H1 (cell line): ENCODE measurements at regions not wholly inside any gene's neighbourhood (a gene's known extent, or its start where the extent isn't known, plus 50 kb on each side); places are given as distances from the start of the nearest gene placed in this dataset.

Experiments used
- BACH1 ChIP-seq: IDR thresholded peaks from 2 replicates; pipeline ENCODE4 v1.6.1; 2012; ENCODE audit warnings: low read length, improper control_type of control experiment
- JUN ChIP-seq: IDR thresholded peaks from 2 replicates; pipeline ENCODE4 v1.6.1; 2011; ENCODE audit warnings: low read depth, mild to moderate bottlenecking, improper control_type of control experiment, low read length
- POU5F1 ChIP-seq: IDR thresholded peaks from 2 replicates; pipeline ENCODE4 v1.6.1; 2011; ENCODE audit warnings: low read depth, mild to moderate bottlenecking, low read length, moderate library complexity
- RXRA ChIP-seq: IDR thresholded peaks from 2 replicates; pipeline ENCODE4 v1.6.1; 2011; ENCODE audit warnings: low read depth, mild to moderate bottlenecking, low read length, moderate library complexity; ENCODE audit not compliant: insufficient read depth
- TF ChIP-seq, protein P1 (sequence below), 3 experiments: IDR thresholded peaks; 1 replicate in 2 of 3; 2 replicates in 1 of 3; pipeline versions ENCODE4 v1.5.1 to v1.6.1; 2011; ENCODE audit warnings: low read length in 3 of 3, mild to moderate bottlenecking in 3 of 3, inconsistent platforms in 2 of 3, low read depth in 1 of 3, moderate library complexity in 1 of 3; ENCODE audit not compliant: insufficient read depth in 1 of 3; ENCODE audit errors: control extremely low read depth in 1 of 3
- TF ChIP-seq, protein P2 (sequence below): fragments of 300-600 bp; sonication (generic); IDR thresholded peaks from 2 replicates; pipeline ENCODE4 v1.7.1; 2012; ENCODE audit warnings: low read length, moderate library complexity, mild to moderate bottlenecking, inconsistent platforms; ENCODE audit not compliant: insufficient replicate concordance
- TF ChIP-seq, protein P3 (sequence below): IDR thresholded peaks from 2 replicates; pipeline ENCODE4 v1.6.1; 2011; ENCODE audit warnings: low read length, improper control_type of control experiment

- TF ChIP-seq, protein P1, sequence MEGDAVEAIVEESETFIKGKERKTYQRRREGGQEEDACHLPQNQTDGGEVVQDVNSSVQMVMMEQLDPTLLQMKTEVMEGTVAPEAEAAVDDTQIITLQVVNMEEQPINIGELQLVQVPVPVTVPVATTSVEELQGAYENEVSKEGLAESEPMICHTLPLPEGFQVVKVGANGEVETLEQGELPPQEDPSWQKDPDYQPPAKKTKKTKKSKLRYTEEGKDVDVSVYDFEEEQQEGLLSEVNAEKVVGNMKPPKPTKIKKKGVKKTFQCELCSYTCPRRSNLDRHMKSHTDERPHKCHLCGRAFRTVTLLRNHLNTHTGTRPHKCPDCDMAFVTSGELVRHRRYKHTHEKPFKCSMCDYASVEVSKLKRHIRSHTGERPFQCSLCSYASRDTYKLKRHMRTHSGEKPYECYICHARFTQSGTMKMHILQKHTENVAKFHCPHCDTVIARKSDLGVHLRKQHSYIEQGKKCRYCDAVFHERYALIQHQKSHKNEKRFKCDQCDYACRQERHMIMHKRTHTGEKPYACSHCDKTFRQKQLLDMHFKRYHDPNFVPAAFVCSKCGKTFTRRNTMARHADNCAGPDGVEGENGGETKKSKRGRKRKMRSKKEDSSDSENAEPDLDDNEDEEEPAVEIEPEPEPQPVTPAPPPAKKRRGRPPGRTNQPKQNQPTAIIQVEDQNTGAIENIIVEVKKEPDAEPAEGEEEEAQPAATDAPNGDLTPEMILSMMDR (IDR thresholded peaks at IDR 0.05; ENCODE audit: control extremely low read depth in 1 of 3, insufficient read depth in 1 of 3, low read depth in 1 of 3, low read length in 3 of 3) = no peak
- TF ChIP-seq RXRA (no peak), BACH1 (no peak), JUN (no peak), POU5F1 (no peak)
- TF ChIP-seq, protein P2, sequence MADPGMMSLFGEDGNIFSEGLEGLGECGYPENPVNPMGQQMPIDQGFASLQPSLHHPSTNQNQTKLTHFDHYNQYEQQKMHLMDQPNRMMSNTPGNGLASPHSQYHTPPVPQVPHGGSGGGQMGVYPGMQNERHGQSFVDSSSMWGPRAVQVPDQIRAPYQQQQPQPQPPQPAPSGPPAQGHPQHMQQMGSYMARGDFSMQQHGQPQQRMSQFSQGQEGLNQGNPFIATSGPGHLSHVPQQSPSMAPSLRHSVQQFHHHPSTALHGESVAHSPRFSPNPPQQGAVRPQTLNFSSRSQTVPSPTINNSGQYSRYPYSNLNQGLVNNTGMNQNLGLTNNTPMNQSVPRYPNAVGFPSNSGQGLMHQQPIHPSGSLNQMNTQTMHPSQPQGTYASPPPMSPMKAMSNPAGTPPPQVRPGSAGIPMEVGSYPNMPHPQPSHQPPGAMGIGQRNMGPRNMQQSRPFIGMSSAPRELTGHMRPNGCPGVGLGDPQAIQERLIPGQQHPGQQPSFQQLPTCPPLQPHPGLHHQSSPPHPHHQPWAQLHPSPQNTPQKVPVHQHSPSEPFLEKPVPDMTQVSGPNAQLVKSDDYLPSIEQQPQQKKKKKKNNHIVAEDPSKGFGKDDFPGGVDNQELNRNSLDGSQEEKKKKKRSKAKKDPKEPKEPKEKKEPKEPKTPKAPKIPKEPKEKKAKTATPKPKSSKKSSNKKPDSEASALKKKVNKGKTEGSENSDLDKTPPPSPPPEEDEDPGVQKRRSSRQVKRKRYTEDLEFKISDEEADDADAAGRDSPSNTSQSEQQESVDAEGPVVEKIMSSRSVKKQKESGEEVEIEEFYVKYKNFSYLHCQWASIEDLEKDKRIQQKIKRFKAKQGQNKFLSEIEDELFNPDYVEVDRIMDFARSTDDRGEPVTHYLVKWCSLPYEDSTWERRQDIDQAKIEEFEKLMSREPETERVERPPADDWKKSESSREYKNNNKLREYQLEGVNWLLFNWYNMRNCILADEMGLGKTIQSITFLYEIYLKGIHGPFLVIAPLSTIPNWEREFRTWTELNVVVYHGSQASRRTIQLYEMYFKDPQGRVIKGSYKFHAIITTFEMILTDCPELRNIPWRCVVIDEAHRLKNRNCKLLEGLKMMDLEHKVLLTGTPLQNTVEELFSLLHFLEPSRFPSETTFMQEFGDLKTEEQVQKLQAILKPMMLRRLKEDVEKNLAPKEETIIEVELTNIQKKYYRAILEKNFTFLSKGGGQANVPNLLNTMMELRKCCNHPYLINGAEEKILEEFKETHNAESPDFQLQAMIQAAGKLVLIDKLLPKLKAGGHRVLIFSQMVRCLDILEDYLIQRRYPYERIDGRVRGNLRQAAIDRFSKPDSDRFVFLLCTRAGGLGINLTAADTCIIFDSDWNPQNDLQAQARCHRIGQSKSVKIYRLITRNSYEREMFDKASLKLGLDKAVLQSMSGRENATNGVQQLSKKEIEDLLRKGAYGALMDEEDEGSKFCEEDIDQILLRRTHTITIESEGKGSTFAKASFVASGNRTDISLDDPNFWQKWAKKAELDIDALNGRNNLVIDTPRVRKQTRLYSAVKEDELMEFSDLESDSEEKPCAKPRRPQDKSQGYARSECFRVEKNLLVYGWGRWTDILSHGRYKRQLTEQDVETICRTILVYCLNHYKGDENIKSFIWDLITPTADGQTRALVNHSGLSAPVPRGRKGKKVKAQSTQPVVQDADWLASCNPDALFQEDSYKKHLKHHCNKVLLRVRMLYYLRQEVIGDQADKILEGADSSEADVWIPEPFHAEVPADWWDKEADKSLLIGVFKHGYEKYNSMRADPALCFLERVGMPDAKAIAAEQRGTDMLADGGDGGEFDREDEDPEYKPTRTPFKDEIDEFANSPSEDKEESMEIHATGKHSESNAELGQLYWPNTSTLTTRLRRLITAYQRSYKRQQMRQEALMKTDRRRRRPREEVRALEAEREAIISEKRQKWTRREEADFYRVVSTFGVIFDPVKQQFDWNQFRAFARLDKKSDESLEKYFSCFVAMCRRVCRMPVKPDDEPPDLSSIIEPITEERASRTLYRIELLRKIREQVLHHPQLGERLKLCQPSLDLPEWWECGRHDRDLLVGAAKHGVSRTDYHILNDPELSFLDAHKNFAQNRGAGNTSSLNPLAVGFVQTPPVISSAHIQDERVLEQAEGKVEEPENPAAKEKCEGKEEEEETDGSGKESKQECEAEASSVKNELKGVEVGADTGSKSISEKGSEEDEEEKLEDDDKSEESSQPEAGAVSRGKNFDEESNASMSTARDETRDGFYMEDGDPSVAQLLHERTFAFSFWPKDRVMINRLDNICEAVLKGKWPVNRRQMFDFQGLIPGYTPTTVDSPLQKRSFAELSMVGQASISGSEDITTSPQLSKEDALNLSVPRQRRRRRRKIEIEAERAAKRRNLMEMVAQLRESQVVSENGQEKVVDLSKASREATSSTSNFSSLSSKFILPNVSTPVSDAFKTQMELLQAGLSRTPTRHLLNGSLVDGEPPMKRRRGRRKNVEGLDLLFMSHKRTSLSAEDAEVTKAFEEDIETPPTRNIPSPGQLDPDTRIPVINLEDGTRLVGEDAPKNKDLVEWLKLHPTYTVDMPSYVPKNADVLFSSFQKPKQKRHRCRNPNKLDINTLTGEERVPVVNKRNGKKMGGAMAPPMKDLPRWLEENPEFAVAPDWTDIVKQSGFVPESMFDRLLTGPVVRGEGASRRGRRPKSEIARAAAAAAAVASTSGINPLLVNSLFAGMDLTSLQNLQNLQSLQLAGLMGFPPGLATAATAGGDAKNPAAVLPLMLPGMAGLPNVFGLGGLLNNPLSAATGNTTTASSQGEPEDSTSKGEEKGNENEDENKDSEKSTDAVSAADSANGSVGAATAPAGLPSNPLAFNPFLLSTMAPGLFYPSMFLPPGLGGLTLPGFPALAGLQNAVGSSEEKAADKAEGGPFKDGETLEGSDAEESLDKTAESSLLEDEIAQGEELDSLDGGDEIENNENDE = no peak
- TF ChIP-seq, protein P3, sequence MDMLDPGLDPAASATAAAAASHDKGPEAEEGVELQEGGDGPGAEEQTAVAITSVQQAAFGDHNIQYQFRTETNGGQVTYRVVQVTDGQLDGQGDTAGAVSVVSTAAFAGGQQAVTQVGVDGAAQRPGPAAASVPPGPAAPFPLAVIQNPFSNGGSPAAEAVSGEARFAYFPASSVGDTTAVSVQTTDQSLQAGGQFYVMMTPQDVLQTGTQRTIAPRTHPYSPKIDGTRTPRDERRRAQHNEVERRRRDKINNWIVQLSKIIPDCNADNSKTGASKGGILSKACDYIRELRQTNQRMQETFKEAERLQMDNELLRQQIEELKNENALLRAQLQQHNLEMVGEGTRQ = no peak
Measured at GRCh38 chr13:79831556-79831955, 350.6 kb downstream of the NDFIP2 start (continued).
